Gastrocnemius medialis (tissue), 4 donors: ENCODE measurements at regions not wholly inside any gene's neighbourhood (a gene's known extent, or its start where the extent isn't known, plus 50 kb on each side); places are given as distances from the start of the nearest gene placed in this dataset.

Experiments
- CTCF ChIP-seq, 5 experiments: fragments of 450-650 bp in 3 of 5; fragments of 200-600 bp in 2 of 5; sonication (generic) in 2 of 5; IDR thresholded peaks in 4 of 5; conservative IDR thresholded peaks in 1 of 5; 1 replicate in 4 of 5; 2 replicates in 1 of 5; pipeline ENCODE4 v1.5.1; 2016 to 2019; ENCODE audit warnings: antibody characterized with exemption in 5 of 5, mild to moderate bottlenecking in 3 of 5, moderate library complexity in 3 of 5
- POLR2A ChIP-seq, 2 donors: fragments of 450-650 bp; IDR thresholded peaks; one replicate each; pipeline ENCODE4 v1.6.1; 2017; ENCODE audit warnings: antibody characterized with exemption in 2 of 2, mild to moderate bottlenecking in 2 of 2, moderate library complexity in 2 of 2

- TF ChIP-seq POLR2A (IDR thresholded peaks at IDR 0.05) (no peak), CTCF (IDR thresholded peaks at IDR 0.05 in 4 of 5, conservative IDR thresholded peaks at IDR 0.05 in 1 of 5) (no peak)
These were observed 624.8 kb downstream of the LIG4 start for GRCh38 chr13:107590556-107590955.
